Upper lobe of left lung (tissue), 4 donors: ENCODE measurements at regions not wholly inside any gene's neighbourhood (a gene's known extent, or its start where the extent isn't known, plus 50 kb on each side); places are given as distances from the start of the nearest gene placed in this dataset.

Experiments
- EP300 ChIP-seq, 4 donors: sonication (generic); formaldehyde crosslinking; IDR thresholded peaks; one replicate each; pipeline ENCODE4 v1.5.1; 2017; ENCODE audit warnings: antibody characterized with exemption in 4 of 4, control low read depth in 2 of 4
- POLR2A ChIP-seq, 4 donors: fragments of 450-650 bp; IDR thresholded peaks; one replicate each; pipeline ENCODE4 v1.5.1; 2016 to 2017; ENCODE audit warnings: antibody characterized with exemption in 4 of 4, mild to moderate bottlenecking in 2 of 4
- POLR2AphosphoS5 ChIP-seq, 2 donors: sonication (generic); formaldehyde crosslinking; IDR thresholded peaks; one replicate each; pipeline ENCODE4 v1.5.1; 2017; ENCODE audit warnings: antibody characterized with exemption in 2 of 2
- TF ChIP-seq, protein P1 (sequence below), 6 experiments: fragments of 450-650 bp in 4 of 6; fragments of 200-600 bp in 2 of 6; sonication (generic) in 2 of 6; IDR thresholded peaks; one replicate each; pipeline ENCODE4 v1.5.1; 2016 to 2019; ENCODE audit warnings: antibody characterized with exemption in 6 of 6

DNA sequence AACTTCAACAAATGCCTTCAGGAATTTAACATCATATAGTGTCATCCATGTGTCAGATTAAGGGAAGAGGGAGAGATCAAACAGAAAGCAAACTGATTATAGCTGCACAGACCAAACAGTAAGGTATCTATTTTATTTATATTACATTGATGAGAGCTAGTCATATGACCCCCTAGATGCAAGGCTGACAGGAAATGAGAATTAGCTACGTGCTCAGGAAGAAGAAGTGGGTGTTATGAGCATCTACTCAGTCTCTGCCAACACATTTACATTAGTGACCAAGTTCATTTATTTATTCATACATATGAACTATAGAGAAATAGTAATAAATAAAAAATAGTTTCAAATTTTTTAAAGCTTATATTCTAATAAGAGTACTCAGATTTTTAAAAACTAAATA lies 787.3 kb downstream of the KCTD16 start:
- TF ChIP-seq EP300 (IDR thresholded peaks at IDR 0.05) (no peak), POLR2AphosphoS5 (IDR thresholded peaks at IDR 0.05) (no peak), POLR2A (IDR thresholded peaks at IDR 0.05) (no peak)
- TF ChIP-seq, protein P1, sequence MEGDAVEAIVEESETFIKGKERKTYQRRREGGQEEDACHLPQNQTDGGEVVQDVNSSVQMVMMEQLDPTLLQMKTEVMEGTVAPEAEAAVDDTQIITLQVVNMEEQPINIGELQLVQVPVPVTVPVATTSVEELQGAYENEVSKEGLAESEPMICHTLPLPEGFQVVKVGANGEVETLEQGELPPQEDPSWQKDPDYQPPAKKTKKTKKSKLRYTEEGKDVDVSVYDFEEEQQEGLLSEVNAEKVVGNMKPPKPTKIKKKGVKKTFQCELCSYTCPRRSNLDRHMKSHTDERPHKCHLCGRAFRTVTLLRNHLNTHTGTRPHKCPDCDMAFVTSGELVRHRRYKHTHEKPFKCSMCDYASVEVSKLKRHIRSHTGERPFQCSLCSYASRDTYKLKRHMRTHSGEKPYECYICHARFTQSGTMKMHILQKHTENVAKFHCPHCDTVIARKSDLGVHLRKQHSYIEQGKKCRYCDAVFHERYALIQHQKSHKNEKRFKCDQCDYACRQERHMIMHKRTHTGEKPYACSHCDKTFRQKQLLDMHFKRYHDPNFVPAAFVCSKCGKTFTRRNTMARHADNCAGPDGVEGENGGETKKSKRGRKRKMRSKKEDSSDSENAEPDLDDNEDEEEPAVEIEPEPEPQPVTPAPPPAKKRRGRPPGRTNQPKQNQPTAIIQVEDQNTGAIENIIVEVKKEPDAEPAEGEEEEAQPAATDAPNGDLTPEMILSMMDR (IDR thresholded peaks at IDR 0.05) = no peak
